OCI-LY1 (cell line): ENCODE measurements at regions not wholly inside any gene's neighbourhood (a gene's known extent, or its start where the extent isn't known, plus 50 kb on each side); places are given as distances from the start of the nearest gene placed in this dataset.

Experiments used
- CTCF ChIP-seq: fragments of 200-600 bp; sonication (generic), shearing (Covaris generic); IDR thresholded peaks from 2 replicates; pipeline ENCODE4 v1.5.1; 2017; ENCODE audit warnings: mild to moderate bottlenecking, antibody characterized with exemption, low read length, moderate library complexity, mixed read lengths
- EZH2 ChIP-seq: fragments of 200-600 bp; sonication (generic), shearing (Covaris generic); IDR thresholded peaks from 2 replicates; pipeline ENCODE4 v1.8.0; 2017; ENCODE audit warnings: borderline replicate concordance, mixed run types, mild to moderate bottlenecking, antibody characterized with exemption, low read length, moderate library complexity, mixed read lengths

- TF ChIP-seq CTCF (no peak), EZH2 (no peak)
These were observed 61.9 kb upstream of the TCEAL2 start for GRCh38 chrX:102063445-102064074.
